Spleen (tissue), 11 donors: ENCODE measurements at regions not wholly inside any gene's neighbourhood (a gene's known extent, or its start where the extent isn't known, plus 50 kb on each side); places are given as distances from the start of the nearest gene placed in this dataset.

Experiments used
- DNase-seq: peaks from one replicate; pipeline ENCODE4 v3.0.0-alpha.2; 2020
- H3K27ac ChIP-seq, 8 donors: fragments of 200-600 bp; sonication (generic) in 7 of 8; 1 replicate in 4 of 8; 2 replicates in 4 of 8; pipeline versions ENCODE4 v1.5.0 to v1.8.0; 2016 to 2021; ENCODE audit warnings: inconsistent platforms in 4 of 8, mild to moderate bottlenecking in 4 of 8, moderate library complexity in 1 of 8
- H3K27me3 ChIP-seq, 7 donors: fragments of 200-600 bp; sonication (generic) in 6 of 7; replicated peaks in 1 of 7; 1 replicate in 4 of 7; 2 replicates in 3 of 7; pipeline versions ENCODE4 v1.5.0 to v1.8.0; 2016 to 2021; ENCODE audit warnings: inconsistent platforms in 3 of 7, mild to moderate bottlenecking in 1 of 7
- H3K36me3 ChIP-seq, 6 donors: fragments of 200-600 bp; sonication (generic) in 5 of 6; 1 replicate in 4 of 6; 2 replicates in 2 of 6; pipeline versions ENCODE4 v1.5.0 to v1.8.0; 2016 to 2021; ENCODE audit warnings: inconsistent platforms in 2 of 6
- H3K4me1 ChIP-seq, 6 donors: fragments of 200-600 bp; sonication (generic) in 5 of 6; 1 replicate in 3 of 6; 2 replicates in 3 of 6; pipeline versions ENCODE4 v1.5.0 to v1.8.0; 2016 to 2021; ENCODE audit warnings: inconsistent platforms in 3 of 6
- H3K4me3 ChIP-seq, 8 donors: fragments of 200-600 bp; sonication (generic) in 7 of 8; 1 replicate in 4 of 8; 2 replicates in 4 of 8; pipeline versions ENCODE4 v1.5.0 to v1.8.0; 2016 to 2021; ENCODE audit warnings: inconsistent platforms in 4 of 8, mild to moderate bottlenecking in 4 of 8, moderate library complexity in 2 of 8
- H3K9me3 ChIP-seq, 8 donors: fragments of 200-600 bp; sonication (generic) in 7 of 8; 1 replicate in 4 of 8; 2 replicates in 4 of 8; pipeline versions ENCODE4 v1.5.0 to v1.8.0; 2016 to 2021; ENCODE audit warnings: inconsistent platforms in 4 of 8
- POLR2A ChIP-seq, 3 donors: fragments of 450-650 bp; IDR thresholded peaks; one replicate each; pipeline ENCODE4 v1.5.1; 2017; ENCODE audit warnings: antibody characterized with exemption in 3 of 3, mild to moderate bottlenecking in 1 of 3
- POLR2AphosphoS5 ChIP-seq, 3 donors: sonication (generic); formaldehyde crosslinking; IDR thresholded peaks; one replicate each; pipeline ENCODE4 v1.5.1; 2017; ENCODE audit warnings: antibody characterized with exemption in 3 of 3
- WGBS, 5 donors: extraction: QIAGEN DNeasy Blood & Tissue Kit in 3 of 5; methylation state at CpG; one replicate each; pipeline versions ENCODE4 v1.1.5 to v1.1.7; 2013 to 2018; 5-methylcytosine and 5-hydroxymethylcytosine counted together
- intact Hi-C: fragments of 100-400 bp; cut with DNase I; formaldehyde crosslinking; loops from one replicate; pipeline ENCODE4 v1.15.0; 2023; ENCODE audit warnings: low total_unique reads
- TF ChIP-seq, protein P1 (sequence below), 11 experiments: fragments of 200-600 bp in 7 of 11; fragments of 450-650 bp in 4 of 11; sonication (generic) in 4 of 11; IDR thresholded peaks in 8 of 11; conservative IDR thresholded peaks in 3 of 11; 1 replicate in 7 of 11; 2 replicates in 4 of 11; pipeline versions ENCODE4 v1.4.0 to v1.8.0; 2016 to 2021; ENCODE audit warnings: antibody characterized with exemption in 11 of 11, inconsistent platforms in 4 of 11, mild to moderate bottlenecking in 1 of 11
- donor health status: healthy with polysubstance abuse.
- donor health status: DM: no; HTN: no; CAD: no; lungs with moderate emphysema.
- donor health status: DM: no; HTN: no; CAD: no.
- donor health status: Bipolar disorder and iron deficiency.
- donor health status: healthy.
- donor health status: DM: no; HTN: no; CAD: no.
- donor health status: DM: yes; HTN: yes; CAD: no.

DNA sequence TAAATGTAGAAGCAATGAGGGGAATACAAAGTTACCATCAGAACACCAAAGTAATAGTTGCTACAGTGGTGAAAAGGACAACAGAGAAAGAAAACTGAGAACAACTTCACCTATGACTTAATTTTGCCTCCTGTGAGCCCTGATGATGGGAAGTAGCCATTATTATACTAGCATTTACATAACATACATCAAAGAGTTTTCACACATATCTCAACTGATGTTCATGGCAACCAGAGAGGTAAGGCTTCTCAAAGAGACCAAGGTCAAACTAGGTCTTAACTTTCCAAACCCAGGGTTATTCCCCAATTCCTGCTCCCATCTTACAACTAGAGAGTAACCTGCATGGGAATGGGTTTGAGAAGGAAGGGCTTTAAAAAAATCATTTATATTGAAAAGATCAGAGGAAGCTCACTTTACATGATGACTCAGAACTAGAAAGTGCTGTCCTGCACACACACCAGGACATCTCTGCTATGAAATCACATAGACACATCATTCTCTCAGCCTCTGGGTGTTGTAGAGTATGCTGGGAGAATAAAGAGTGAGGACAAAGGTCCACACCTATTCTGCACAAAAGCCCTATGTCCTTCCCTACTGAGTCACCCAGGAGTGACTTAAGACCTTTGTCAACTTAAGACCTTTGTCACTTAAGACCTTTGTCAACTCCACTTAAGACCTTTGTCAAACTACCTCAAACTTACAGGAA is 179.7 kb downstream of the TNFSF18 start:
- Histone ChIP-seq H3K4me3 (no peak overlapping the region), H3K4me1 (peaks cover 0 to 9% (median 0%) of the 10 kb centered on the region in 6 donors), H3K36me3 (no peaks in the 10 kb centered on the region), H3K27me3 (no peaks in the 10 kb centered on the region), H3K9me3 (no peaks in the 10 kb centered on the region), H3K27ac (no peak overlapping the region)
- no peak for DNase-seq
- intact Hi-C loops, result no loop called here
- TF ChIP-seq POLR2AphosphoS5 (IDR thresholded peaks at IDR 0.05) (no peak), POLR2A (IDR thresholded peaks at IDR 0.05) (no peak)
- TF ChIP-seq, protein P1, sequence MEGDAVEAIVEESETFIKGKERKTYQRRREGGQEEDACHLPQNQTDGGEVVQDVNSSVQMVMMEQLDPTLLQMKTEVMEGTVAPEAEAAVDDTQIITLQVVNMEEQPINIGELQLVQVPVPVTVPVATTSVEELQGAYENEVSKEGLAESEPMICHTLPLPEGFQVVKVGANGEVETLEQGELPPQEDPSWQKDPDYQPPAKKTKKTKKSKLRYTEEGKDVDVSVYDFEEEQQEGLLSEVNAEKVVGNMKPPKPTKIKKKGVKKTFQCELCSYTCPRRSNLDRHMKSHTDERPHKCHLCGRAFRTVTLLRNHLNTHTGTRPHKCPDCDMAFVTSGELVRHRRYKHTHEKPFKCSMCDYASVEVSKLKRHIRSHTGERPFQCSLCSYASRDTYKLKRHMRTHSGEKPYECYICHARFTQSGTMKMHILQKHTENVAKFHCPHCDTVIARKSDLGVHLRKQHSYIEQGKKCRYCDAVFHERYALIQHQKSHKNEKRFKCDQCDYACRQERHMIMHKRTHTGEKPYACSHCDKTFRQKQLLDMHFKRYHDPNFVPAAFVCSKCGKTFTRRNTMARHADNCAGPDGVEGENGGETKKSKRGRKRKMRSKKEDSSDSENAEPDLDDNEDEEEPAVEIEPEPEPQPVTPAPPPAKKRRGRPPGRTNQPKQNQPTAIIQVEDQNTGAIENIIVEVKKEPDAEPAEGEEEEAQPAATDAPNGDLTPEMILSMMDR (IDR thresholded peaks at IDR 0.05 in 8 of 11, conservative IDR thresholded peaks at IDR 0.05 in 3 of 11), result no peak

DNA sequence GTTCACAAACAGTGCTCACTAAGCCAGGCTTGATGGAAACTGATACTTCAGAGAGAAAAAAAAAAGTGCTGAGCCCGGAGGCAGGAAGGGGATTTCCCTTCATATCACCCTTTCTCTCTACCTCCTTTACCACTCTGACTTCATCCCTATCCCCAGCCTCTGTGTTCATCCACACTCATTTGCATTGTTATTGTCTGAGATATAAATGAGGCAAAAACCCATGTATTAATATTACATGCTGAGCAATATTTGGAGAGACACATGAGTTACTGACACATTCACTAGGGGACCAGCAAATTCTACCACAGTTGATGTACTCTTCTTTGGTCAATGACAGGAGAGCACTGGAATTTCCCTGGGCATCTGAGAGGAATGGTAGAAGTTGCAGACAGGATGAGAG is 175.8 kb downstream of the TNFSF18 start:
- peaks cover 0 to 9% (median 0%) of the 10 kb centered on the region in 6 donors for H3K4me1 ChIP-seq
- no peak for DNase-seq
- 9 to 50% (median 22%) methylated on average over 1 of the region's 1 CpG for WGBS, 5 donors
- H3K4me3 ChIP-seq, result no peak overlapping the region
- TF ChIP-seq, protein P1 (IDR thresholded peaks at IDR 0.05 in 8 of 11, conservative IDR thresholded peaks at IDR 0.05 in 3 of 11), result no peak
- no peaks in the 10 kb centered on the region for H3K9me3 ChIP-seq
- intact Hi-C loops, result no loop called here
- no peaks in the 10 kb centered on the region for H3K36me3 ChIP-seq
- no peak overlapping the region for H3K27ac ChIP-seq
- no peaks in the 10 kb centered on the region for H3K27me3 ChIP-seq

DNA sequence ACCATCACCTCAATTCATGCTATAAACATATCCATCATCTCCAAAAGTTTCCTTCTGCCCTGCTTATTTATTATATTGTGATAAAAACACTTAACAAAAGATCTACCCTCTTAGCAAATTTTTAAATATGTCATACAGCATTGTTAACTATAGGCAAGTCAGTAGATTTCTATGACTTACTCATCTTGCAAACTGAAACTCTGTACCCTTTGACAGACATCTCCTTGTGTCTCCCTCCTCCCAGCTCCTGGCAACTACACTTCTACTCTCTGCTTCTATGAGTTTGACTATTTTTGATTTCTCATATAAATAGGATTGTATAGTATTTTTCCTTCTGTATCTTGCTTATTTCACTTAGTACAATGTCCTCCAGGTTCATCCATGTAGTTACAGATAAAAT is 174.8 kb downstream of the TNFSF18 start:
- H3K27me3 ChIP-seq, result no peaks in the 10 kb centered on the region
- intact Hi-C loops, result no loop called here
- no peaks in the 10 kb centered on the region for H3K9me3 ChIP-seq
- no peak overlapping the region for H3K4me3 ChIP-seq
- H3K36me3 ChIP-seq, result no peaks in the 10 kb centered on the region
- TF ChIP-seq POLR2A (IDR thresholded peaks at IDR 0.05) (no peak), POLR2AphosphoS5 (IDR thresholded peaks at IDR 0.05) (no peak)
- TF ChIP-seq, protein P1 (IDR thresholded peaks at IDR 0.05 in 8 of 11, conservative IDR thresholded peaks at IDR 0.05 in 3 of 11), result no peak
- H3K4me1 ChIP-seq, result peaks cover 0 to 9% (median 0%) of the 10 kb centered on the region in 6 donors
- no peak overlapping the region for H3K27ac ChIP-seq
- DNase-seq, result no peak

DNA sequence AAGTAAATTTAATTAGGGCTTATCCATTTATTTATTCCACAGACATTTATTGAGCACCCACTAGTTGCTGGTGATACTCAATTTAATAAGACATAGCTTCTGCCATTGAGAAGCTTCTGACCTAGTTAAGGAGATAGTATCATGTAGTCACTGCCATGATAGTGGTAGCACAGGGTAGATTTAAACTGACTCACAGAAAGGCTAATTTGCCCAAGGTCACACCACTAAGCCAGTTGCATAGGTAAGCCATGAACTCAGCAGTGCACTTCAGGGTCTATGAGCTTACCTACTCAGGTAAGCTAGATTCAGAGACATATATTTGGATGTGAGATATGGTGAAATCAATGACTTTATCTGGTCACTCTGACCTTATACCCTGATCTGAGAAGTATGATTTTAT is 168.4 kb downstream of the TNFSF18 start:
- no peak overlapping the region for H3K4me3 ChIP-seq
- no peaks in the 10 kb centered on the region for H3K36me3 ChIP-seq
- TF ChIP-seq POLR2A (IDR thresholded peaks at IDR 0.05), result no peak
- TF ChIP-seq, protein P1 (IDR thresholded peaks at IDR 0.05 in 8 of 11, conservative IDR thresholded peaks at IDR 0.05 in 3 of 11), result no peak
- TF ChIP-seq POLR2AphosphoS5 (IDR thresholded peaks at IDR 0.05), result no peak
- no peaks in the 10 kb centered on the region for H3K9me3 ChIP-seq
- no peak overlapping the region for H3K27ac ChIP-seq
- no peak for DNase-seq
- intact Hi-C loops, result no loop called here
- peaks cover 0 to 14% (median 8%) of the 10 kb centered on the region in 6 donors for H3K4me1 ChIP-seq
- H3K27me3 ChIP-seq, result no peaks in the 10 kb centered on the region
